K562 (cell line): ENCODE measurements at regions not wholly inside any gene's neighbourhood (a gene's known extent, or its start where the extent isn't known, plus 50 kb on each side); places are given as distances from the start of the nearest gene placed in this dataset.

ENCODE experiments used
- ATAC-seq: fragments of 200-7000 bp; cut with Tn5 transposase; 3 replicates; pipeline ENCODE4 v1.9.1; 2020; ENCODE audit warnings: moderate library complexity
- BruUV-seq: library from RNA; stranded (reverse); fragments of 400-500 nt; replicated peaks from 2 replicates; lab custom pipeline; 2021; lab: Mats Ljungman, UMichigan
- CTCF ChIA-PET: fragments of 300-600 bp; formaldehyde crosslinking; extraction: SDS; loops from one replicate; lab custom pipeline; 2021; ENCODE audit warnings: low intra/inter-chr PET ratio; lab: Yijun Ruan, JAX
- POLR2A ChIA-PET: fragments of 300-600, 350-650 bp; sonication (Branson Sonifier 250); formaldehyde crosslinking; extraction: SDS; loops from one replicate; lab custom pipeline; 2021; ENCODE audit warnings: antibody characterized with exemption, inconsistent platforms; lab: Yijun Ruan, JAX
- DNase-seq, 4 experiments: peaks; one replicate each; pipeline versions ENCODE4 v3.0.0 to v3.0.0-alpha.2; 2011 to 2018; ENCODE audit warnings: low spot score in 3 of 4, mixed read lengths in 3 of 4; ENCODE audit errors: extremely low read depth in 1 of 4
- FAIRE-seq: peaks from 2 replicates; lab custom pipeline; 2011; peaks lifted over from hg19 to GRCh38; lab: Jason Lieb, UNC
- H2AFZ ChIP-seq: 2 replicates; pipeline ENCODE4 v1.6.0; 2011; ENCODE audit warnings: low read depth, low read length, control low read depth, inconsistent platforms
- H3K27ac ChIP-seq: fragments of 200-600 bp; 3 replicates; pipeline ENCODE4 v1.8.0; 2011; ENCODE audit warnings: low read depth, mild to moderate bottlenecking, control low read depth, inconsistent platforms, low read length, moderate library complexity, mixed read lengths; ENCODE audit errors: extremely low read depth
- H3K27me3 ChIP-seq, 2 experiments: fragments of 300-600 bp in 1 of 2; 2 replicates in 1 of 2; 3 replicates in 1 of 2; pipeline versions ENCODE4 v1.6.0 to v1.8.0; 2011; ENCODE audit warnings: inconsistent platforms in 2 of 2, low read length in 2 of 2, mild to moderate bottlenecking in 1 of 2, mixed read lengths in 1 of 2, moderate library complexity in 1 of 2; ENCODE audit not compliant: control insufficient read depth in 2 of 2, insufficient read depth in 2 of 2
- H3K36me3 ChIP-seq: fragments of 300-600 bp; 3 replicates; pipeline ENCODE4 v1.8.0; 2011; ENCODE audit warnings: mild to moderate bottlenecking, low read length, inconsistent platforms; ENCODE audit not compliant: control insufficient read depth, insufficient read depth
- H3K4me1 ChIP-seq, 2 experiments: fragments of 200-600 bp in 1 of 2; replicated peaks in 1 of 2; 2 replicates in 1 of 2; 3 replicates in 1 of 2; pipeline versions ENCODE4 v1.5.1 to v1.8.0; 2011; ENCODE audit warnings: inconsistent platforms in 2 of 2, low read length in 2 of 2, mild to moderate bottlenecking in 1 of 2, mixed read lengths in 1 of 2, moderate library complexity in 1 of 2; ENCODE audit not compliant: control insufficient read depth in 2 of 2, insufficient read depth in 2 of 2
- H3K4me2 ChIP-seq: 2 replicates; pipeline ENCODE4 v1.6.1; 2011; ENCODE audit warnings: low read length, control low read depth, inconsistent platforms, mixed read lengths; ENCODE audit not compliant: insufficient read depth
- H3K4me3 ChIP-seq: fragments of 200-600 bp; sonication (generic), shearing (Covaris generic); 2 replicates; pipeline ENCODE4 v1.5.1; 2016; ENCODE audit warnings: control low read depth, inconsistent platforms
- H3K79me2 ChIP-seq: fragments of 200-600 bp; 3 replicates; pipeline ENCODE4 v1.8.0; 2011; ENCODE audit warnings: low read length, inconsistent platforms; ENCODE audit not compliant: control insufficient read depth, insufficient read depth
- H3K9ac ChIP-seq, 2 experiments: 2 replicates each; pipeline versions ENCODE4 v1.6.0 to v1.6.1; 2011; ENCODE audit warnings: low read depth in 2 of 2, low read length in 2 of 2, control low read depth in 1 of 2, inconsistent platforms in 1 of 2, mild to moderate bottlenecking in 1 of 2, mixed read lengths in 1 of 2; ENCODE audit not compliant: insufficient read depth in 1 of 2
- H3K9me1 ChIP-seq: one replicate; pipeline ENCODE4 v1.6.0; 2011; ENCODE audit warnings: inconsistent platforms, mild to moderate bottlenecking, low read length, moderate library complexity; ENCODE audit not compliant: control insufficient read depth, insufficient read depth
- H3K9me3 ChIP-seq: replicated peaks from 2 replicates; pipeline ENCODE4 v1.5.1; 2011; ENCODE audit warnings: low read depth, low read length, inconsistent platforms; ENCODE audit not compliant: control insufficient read depth, insufficient read depth
- H4K20me1 ChIP-seq: replicated peaks from 2 replicates; pipeline ENCODE4 v1.6.1; 2011; ENCODE audit warnings: low read length, inconsistent platforms, mixed read lengths; ENCODE audit not compliant: control insufficient read depth, insufficient read depth
- BRCA1 ChIP-seq, 2 experiments: fragments of 450-650 bp in 1 of 2; sonication (generic) in 1 of 2; formaldehyde crosslinking in 1 of 2; IDR thresholded peaks; 2 replicates each; pipeline versions ENCODE4 v1.5.0 to v1.6.1; 2017 to 2020; ENCODE audit warnings: mild to moderate bottlenecking in 1 of 2, missing genetic modification reagents in 1 of 2
- EGR1 ChIP-seq: fragments of 450-650 bp; conservative IDR thresholded peaks from 2 replicates; pipeline ENCODE4 v1.6.1; 2017; ENCODE audit warnings: mild to moderate bottlenecking
- ESRRA ChIP-seq: fragments of 450-650 bp; IDR thresholded peaks from 2 replicates; pipeline ENCODE4 v1.6.1; 2014; ENCODE audit warnings: low read depth, mild to moderate bottlenecking, moderate library complexity, borderline replicate concordance
- HNRNPH1 ChIP-seq: fragments of 200-400 bp; formaldehyde crosslinking; optimal IDR thresholded peaks from 2 replicates; pipeline ENCODE3; 2017; ENCODE audit warnings: low read depth, mild to moderate bottlenecking, low read length, moderate library complexity
- KAT7 ChIP-seq: sonication (generic); formaldehyde crosslinking; IDR thresholded peaks from 2 replicates; pipeline ENCODE4 v1.8.0; 2022; ENCODE audit warnings: missing genetic modification reagents, mild to moderate bottlenecking, borderline replicate concordance
- PHB2 ChIP-seq: fragments of 450-650 bp; IDR thresholded peaks from 2 replicates; pipeline ENCODE4 v1.6.1; 2017; ENCODE audit warnings: low read depth
- ZNF41 ChIP-seq: fragments of 250-450 bp; sonication (Bioruptor Pico); conservative IDR thresholded peaks from 2 replicates; pipeline ENCODE4 v1.4.0; 2020; ENCODE audit warnings: mild to moderate bottlenecking
- ZNF717 ChIP-seq: fragments of 250-450 bp; sonication (Bioruptor Pico); IDR thresholded peaks from 2 replicates; pipeline ENCODE4 v1.5.0; 2021
- WGBS: fragments of 100-300 bp; shearing (Covaris generic); methylation state at CpG from one replicate; pipeline ENCODE4 v1.1.6; 2016; ENCODE audit warnings: low coverage, mixed read lengths; ENCODE audit not compliant: insufficient coverage; ENCODE audit errors: missing lambda C conversion rate; 5-methylcytosine and 5-hydroxymethylcytosine counted together
- in situ Hi-C: fragments of 300-500 bp; cut with MboI; formaldehyde crosslinking; loops from 4 replicates; pipeline ENCODE4 v1.15.0; 2018; ENCODE audit warnings: inconsistent platforms, mixed read lengths
- intact Hi-C: fragments of 100-400 bp; cut with micrococcal nuclease; formaldehyde crosslinking; loops from 2 replicates; pipeline ENCODE4 v1.14.2; 2022
- TF ChIP-seq, protein P1 (sequence below): fragments of 450-650 bp; IDR thresholded peaks from 2 replicates; pipeline ENCODE4 v1.6.1; 2016

DNA sequence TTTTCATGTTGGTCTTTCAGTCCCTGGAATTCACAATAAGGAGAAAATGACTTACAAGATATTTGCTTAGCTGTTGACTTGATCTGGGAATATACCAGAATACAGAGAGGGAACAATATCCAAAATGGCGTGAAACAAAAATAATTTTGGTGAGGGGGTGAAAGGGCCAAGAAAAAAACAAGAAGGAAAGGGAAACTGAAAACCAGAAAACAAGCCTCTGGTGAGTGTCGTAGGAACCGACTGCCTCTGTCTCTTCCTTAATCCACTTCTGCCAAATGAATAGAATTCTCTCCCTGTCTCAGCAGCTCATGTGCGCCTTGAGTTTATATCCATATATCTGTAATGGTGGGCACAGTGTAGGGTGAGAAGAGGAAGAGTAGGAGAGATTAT lies 367.6 kb downstream of the ETS1 start:
- Histone ChIP-seq H3K36me3 (no peaks in the 10 kb centered on the region), H3K9me1 (no peaks in the 10 kb centered on the region), H3K27me3 (no peaks in the 10 kb centered on the region), H3K4me1 (no peaks in the 10 kb centered on the region), H3K27ac (no peak overlapping the region), H3K9ac (no peak overlapping the region), H3K4me3 (no peak overlapping the region), H4K20me1 (no peaks in the 10 kb centered on the region), H3K4me2 (no peak overlapping the region), H2AFZ (no peak overlapping the region), H3K9me3 (no peaks in the 10 kb centered on the region), H3K79me2 (no peaks in the 10 kb centered on the region)
- FAIRE-seq (no peak), ATAC-seq (no peak), DNase-seq (no peak)
- WGBS: 2% methylated on average over 4 of the region's 4 CpGs
- TF ChIP-seq ZNF41 (CRISPR knock-in tag): no peak
- TF ChIP-seq HNRNPH1: no peak
- TF ChIP-seq BRCA1 (IDR thresholded peaks at IDR 0.05): no peak
- TF ChIP-seq BRCA1 (CRISPR knock-in tag; IDR thresholded peaks at IDR 0.05): no peak
- TF ChIP-seq, protein P1, sequence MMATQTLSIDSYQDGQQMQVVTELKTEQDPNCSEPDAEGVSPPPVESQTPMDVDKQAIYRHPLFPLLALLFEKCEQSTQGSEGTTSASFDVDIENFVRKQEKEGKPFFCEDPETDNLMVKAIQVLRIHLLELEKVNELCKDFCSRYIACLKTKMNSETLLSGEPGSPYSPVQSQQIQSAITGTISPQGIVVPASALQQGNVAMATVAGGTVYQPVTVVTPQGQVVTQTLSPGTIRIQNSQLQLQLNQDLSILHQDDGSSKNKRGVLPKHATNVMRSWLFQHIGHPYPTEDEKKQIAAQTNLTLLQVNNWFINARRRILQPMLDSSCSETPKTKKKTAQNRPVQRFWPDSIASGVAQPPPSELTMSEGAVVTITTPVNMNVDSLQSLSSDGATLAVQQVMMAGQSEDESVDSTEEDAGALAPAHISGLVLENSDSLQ: no peak
- no peak for TF ChIP-seq EGR1
- no peak for TF ChIP-seq ZNF717 (CRISPR knock-in tag)
- TF ChIP-seq KAT7: no peak
- TF ChIP-seq PHB2: no peak
- no peak for TF ChIP-seq ESRRA
- CTCF ChIA-PET: no interaction called here
- intact Hi-C loops (no loop called here), in situ Hi-C loops (no loop called here)
- POLR2A ChIA-PET: no interaction called here
- BruUV-seq: no TSS peak
